SK-N-SH (cell line): ENCODE measurements at regions not wholly inside any gene's neighbourhood (a gene's known extent, or its start where the extent isn't known, plus 50 kb on each side); places are given as distances from the start of the nearest gene placed in this dataset.

Experiments used
- CTCF ChIA-PET: fragments of 300-600, 350-600 bp; formaldehyde crosslinking; extraction: SDS; loops from one replicate; lab custom pipeline; 2021; lab: Yijun Ruan, JAX
- POLR2A ChIA-PET: fragments of 350-600 bp; sonication (Branson Sonifier 250); formaldehyde crosslinking; extraction: SDS; loops from one replicate; lab custom pipeline; 2020; ENCODE audit warnings: antibody characterized with exemption, inconsistent platforms; lab: Yijun Ruan, JAX
- DNase-seq: peaks from one replicate; pipeline ENCODE4 v3.0.0; 2012
- H2AFZ ChIP-seq: fragments of 200-600 bp; sonication (generic); 2 replicates; pipeline ENCODE4 v1.8.1; 2016; ENCODE audit warnings: antibody characterized with exemption, mild to moderate bottlenecking, low read depth
- H3F3A ChIP-seq: fragments of 200-600 bp; sonication (generic); replicated peaks from 2 replicates; pipeline ENCODE3; 2016; ENCODE audit warnings: antibody characterized with exemption, mild to moderate bottlenecking; ENCODE audit not compliant: insufficient read depth
- H3K27ac ChIP-seq, 2 experiments: fragments of 200-500 bp in 1 of 2; fragments of 200-600 bp in 1 of 2; sonication (Bioruptor generic) in 1 of 2; sonication (generic), shearing (Covaris generic) in 1 of 2; 2 replicates each; pipeline versions ENCODE4 v1.5.1 to v1.6.1; 2014 to 2016; ENCODE audit warnings: low read depth in 2 of 2, inconsistent platforms in 1 of 2, low read length in 1 of 2, mild to moderate bottlenecking in 1 of 2, mixed read lengths in 1 of 2
- H3K27me3 ChIP-seq: fragments of 200-600 bp; sonication (generic), shearing (Covaris generic); 2 replicates; pipeline ENCODE4 v1.6.1; 2016; ENCODE audit warnings: mixed run types; ENCODE audit not compliant: insufficient read depth
- H3K36me3 ChIP-seq, 2 experiments: fragments of 200-500 bp in 1 of 2; fragments of 200-600 bp in 1 of 2; sonication (Bioruptor generic) in 1 of 2; sonication (generic) in 1 of 2; replicated peaks in 1 of 2; 2 replicates each; pipeline versions ENCODE3 to v1.5.1; 2014 to 2016; ENCODE audit warnings: low read length in 1 of 2, mild to moderate bottlenecking in 1 of 2; ENCODE audit not compliant: insufficient read depth in 2 of 2, control insufficient read depth in 1 of 2
- H3K4me1 ChIP-seq, 2 experiments: fragments of 200-500 bp in 1 of 2; fragments of 200-600 bp in 1 of 2; sonication (Bioruptor generic) in 1 of 2; sonication (generic), shearing (Covaris generic) in 1 of 2; 2 replicates each; pipeline versions ENCODE4 v1.5.1 to v1.6.1; 2014 to 2016; ENCODE audit warnings: low read depth in 1 of 2, low read length in 1 of 2, mixed run types in 1 of 2; ENCODE audit not compliant: insufficient read depth in 2 of 2, control insufficient read depth in 1 of 2
- H3K4me2 ChIP-seq: fragments of 200-600 bp; sonication (generic), shearing (Covaris generic); 2 replicates; pipeline ENCODE4 v1.6.1; 2017; ENCODE audit warnings: mixed run types
- H3K4me3 ChIP-seq, 2 experiments: fragments of 200-500 bp in 1 of 2; fragments of 200-600 bp in 1 of 2; sonication (Bioruptor generic) in 1 of 2; sonication (generic), shearing (Covaris generic) in 1 of 2; 2 replicates each; pipeline versions ENCODE4 v1.5.1 to v1.8.1; 2014 to 2016; ENCODE audit warnings: low read depth in 2 of 2, inconsistent platforms in 1 of 2, low read length in 1 of 2, mild to moderate bottlenecking in 1 of 2, mixed read lengths in 1 of 2, moderate library complexity in 1 of 2
- H3K79me2 ChIP-seq: fragments of 200-600 bp; sonication (generic); 2 replicates; pipeline ENCODE4 v1.8.1; 2017; ENCODE audit warnings: mild to moderate bottlenecking; ENCODE audit not compliant: insufficient read depth
- H3K9ac ChIP-seq: fragments of 200-600 bp; sonication (generic); 2 replicates; pipeline ENCODE4 v1.6.1; 2017; ENCODE audit warnings: mixed run types
- H3K9me2 ChIP-seq: fragments of 200-600 bp; sonication (generic); 2 replicates; pipeline ENCODE4 v1.6.1; 2017; ENCODE audit warnings: mixed run types
- H3K9me3 ChIP-seq: fragments of 200-600 bp; sonication (generic); 2 replicates; pipeline ENCODE4 v1.6.1; 2017; ENCODE audit warnings: mixed run types, mild to moderate bottlenecking, moderate library complexity
- H4K20me1 ChIP-seq: fragments of 200-600 bp; sonication (generic); 2 replicates; pipeline ENCODE4 v1.6.1; 2017; ENCODE audit warnings: mild to moderate bottlenecking, mixed run types; ENCODE audit not compliant: insufficient read depth
- CHD2 ChIP-seq: fragments of 150-350 bp; IDR thresholded peaks from 2 replicates; pipeline ENCODE4 v1.6.1; 2018; ENCODE audit warnings: low read length; ENCODE audit not compliant: partially characterized antibody
- ELF1 ChIP-seq: IDR thresholded peaks from 2 replicates; pipeline ENCODE4 v1.4.0; 2012
- EZH2phosphoT487 ChIP-seq: fragments of 200-600 bp; sonication (generic); IDR thresholded peaks from 2 replicates; pipeline ENCODE4 v1.6.1; 2017; ENCODE audit warnings: low read depth, mixed run types, mild to moderate bottlenecking, antibody characterized with exemption, moderate library complexity, borderline replicate concordance
- FOSL2 ChIP-seq: IDR thresholded peaks from 2 replicates; pipeline ENCODE4 v1.4.0; 2012; ENCODE audit warnings: low read depth, mild to moderate bottlenecking, moderate library complexity, borderline replicate concordance
- GABPA ChIP-seq: IDR thresholded peaks from 2 replicates; pipeline ENCODE4 v1.4.0; 2012; ENCODE audit warnings: low read depth, mild to moderate bottlenecking
- GATA2 ChIP-seq: sonication (generic); formaldehyde crosslinking; IDR thresholded peaks from 2 replicates; pipeline ENCODE4 v1.5.0; 2020; ENCODE audit warnings: mild to moderate bottlenecking, missing genetic modification reagents
- MXI1 ChIP-seq: IDR thresholded peaks from 2 replicates; pipeline ENCODE4 v1.6.1; 2012; ENCODE audit warnings: mild to moderate bottlenecking, low read depth, low read length, improper control_type of control experiment
- NRF1 ChIP-seq: IDR thresholded peaks from 2 replicates; pipeline ENCODE4 v1.6.1; 2012; ENCODE audit warnings: low read depth, mild to moderate bottlenecking, low read length
- POLR2AphosphoS5 ChIP-seq: IDR thresholded peaks from 2 replicates; pipeline ENCODE4 v1.6.1; 2012; ENCODE audit warnings: low read depth, low read length
- RAD21 ChIP-seq: IDR thresholded peaks from 2 replicates; pipeline ENCODE4 v1.6.1; 2012; ENCODE audit warnings: mild to moderate bottlenecking, low read length
- RFX5 ChIP-seq: IDR thresholded peaks from 2 replicates; pipeline ENCODE4 v1.6.1; 2012; ENCODE audit warnings: mild to moderate bottlenecking, improper control_type of control experiment, low read length
- SMC3 ChIP-seq: IDR thresholded peaks from 2 replicates; pipeline ENCODE4 v1.6.1; 2012; ENCODE audit warnings: low read depth, low read length, improper control_type of control experiment
- TAF1 ChIP-seq: IDR thresholded peaks from 2 replicates; pipeline ENCODE4 v1.6.1; 2012; ENCODE audit warnings: low read depth, mild to moderate bottlenecking, low read length, moderate library complexity, borderline replicate concordance
- TEAD4 ChIP-seq: IDR thresholded peaks from 2 replicates; pipeline ENCODE4 v1.4.0; 2012; ENCODE audit warnings: mild to moderate bottlenecking, borderline replicate concordance; ENCODE audit not compliant: insufficient read depth
- WGBS: methylation state at CpG from one replicate; pipeline ENCODE4 v1.1.6; 2017; ENCODE audit warnings: low lambda C conversion rate; 5-methylcytosine and 5-hydroxymethylcytosine counted together
- TF ChIP-seq, protein P1 (sequence below): fragments of 150-350 bp; IDR thresholded peaks from 2 replicates; pipeline ENCODE4 v1.6.1; 2016; ENCODE audit warnings: mild to moderate bottlenecking, low read depth, low read length
- TF ChIP-seq, protein P2 (sequence below): IDR thresholded peaks from 2 replicates; pipeline ENCODE4 v1.4.0; 2012; ENCODE audit warnings: low read depth
- TF ChIP-seq, protein P3 (sequence below): IDR thresholded peaks from 2 replicates; pipeline ENCODE4 v1.4.0; 2012; ENCODE audit warnings: low read depth, borderline replicate concordance
- TF ChIP-seq, protein P4 (sequence below): fragments of 200-600 bp; sonication (generic); IDR thresholded peaks from 2 replicates; pipeline ENCODE4 v1.6.1; 2017; ENCODE audit warnings: antibody characterized with exemption, mild to moderate bottlenecking, moderate library complexity
- TF ChIP-seq, protein P5 (sequence below): IDR thresholded peaks from 2 replicates; pipeline ENCODE4; 2012
- TF ChIP-seq, protein P6 (sequence below): IDR thresholded peaks from 2 replicates; pipeline ENCODE4 v1.6.1; 2012; ENCODE audit warnings: mild to moderate bottlenecking, low read depth, low read length, moderate library complexity

DNA sequence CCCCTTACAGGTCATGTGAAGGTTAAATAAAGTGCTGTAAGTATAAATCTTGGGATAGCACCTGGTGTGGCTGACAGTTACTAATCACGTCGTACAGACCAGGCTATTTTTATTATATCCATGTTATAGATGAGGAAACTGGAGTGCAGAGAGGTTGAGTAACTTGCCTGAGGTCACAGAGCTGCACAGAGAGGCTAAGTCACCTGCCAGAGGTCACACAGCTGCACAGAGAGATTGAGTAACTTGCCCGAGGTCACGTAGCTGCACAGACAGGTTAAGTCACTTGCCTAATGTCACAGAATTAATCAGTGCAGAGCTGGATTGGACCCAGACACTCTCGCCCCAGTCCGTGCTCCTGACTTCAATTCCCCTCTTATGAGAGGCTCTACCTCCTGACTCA is 171.5 kb downstream of the NUP210 start:
- H3K9me3 ChIP-seq, result no peaks in the 10 kb centered on the region
- no peaks in the 10 kb centered on the region for H3K79me2 ChIP-seq
- CTCF ChIA-PET, result interaction anchor here (1.1 to 2.9 kb wide), 3 partner anchors 9 to 35 kb away, joined by 3 to 13 read pairs (median 9); no protein-coding TSS in a partner anchor
- no peak overlapping the region for H3K4me2 ChIP-seq
- H2AFZ ChIP-seq, result no peak overlapping the region
- TF ChIP-seq, protein P1, sequence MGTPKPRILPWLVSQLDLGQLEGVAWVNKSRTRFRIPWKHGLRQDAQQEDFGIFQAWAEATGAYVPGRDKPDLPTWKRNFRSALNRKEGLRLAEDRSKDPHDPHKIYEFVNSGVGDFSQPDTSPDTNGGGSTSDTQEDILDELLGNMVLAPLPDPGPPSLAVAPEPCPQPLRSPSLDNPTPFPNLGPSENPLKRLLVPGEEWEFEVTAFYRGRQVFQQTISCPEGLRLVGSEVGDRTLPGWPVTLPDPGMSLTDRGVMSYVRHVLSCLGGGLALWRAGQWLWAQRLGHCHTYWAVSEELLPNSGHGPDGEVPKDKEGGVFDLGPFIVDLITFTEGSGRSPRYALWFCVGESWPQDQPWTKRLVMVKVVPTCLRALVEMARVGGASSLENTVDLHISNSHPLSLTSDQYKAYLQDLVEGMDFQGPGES, result no peak
- TF ChIP-seq SMC3, result no peak
- TF ChIP-seq CHD2, result no peak
- TF ChIP-seq GABPA, result no peak
- TF ChIP-seq, protein P2, sequence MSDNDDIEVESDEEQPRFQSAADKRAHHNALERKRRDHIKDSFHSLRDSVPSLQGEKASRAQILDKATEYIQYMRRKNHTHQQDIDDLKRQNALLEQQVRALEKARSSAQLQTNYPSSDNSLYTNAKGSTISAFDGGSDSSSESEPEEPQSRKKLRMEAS, result no peak
- TF ChIP-seq MXI1, result no peak
- no peak for TF ChIP-seq GATA2 (CRISPR knock-in tag)
- no peak for TF ChIP-seq RAD21
- TF ChIP-seq, protein P3, sequence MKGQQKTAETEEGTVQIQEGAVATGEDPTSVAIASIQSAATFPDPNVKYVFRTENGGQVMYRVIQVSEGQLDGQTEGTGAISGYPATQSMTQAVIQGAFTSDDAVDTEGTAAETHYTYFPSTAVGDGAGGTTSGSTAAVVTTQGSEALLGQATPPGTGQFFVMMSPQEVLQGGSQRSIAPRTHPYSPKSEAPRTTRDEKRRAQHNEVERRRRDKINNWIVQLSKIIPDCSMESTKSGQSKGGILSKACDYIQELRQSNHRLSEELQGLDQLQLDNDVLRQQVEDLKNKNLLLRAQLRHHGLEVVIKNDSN, result no peak
- no peak overlapping the region for H3K4me3 ChIP-seq
- H3K4me1 ChIP-seq, result peaks cover 0 to 23% of the 10 kb centered on the region in 2 experiments; a peak in 2 of 4 replicates
- no peaks in the 10 kb centered on the region for H3K36me3 ChIP-seq
- H3F3A ChIP-seq, result no peaks in the 10 kb centered on the region
- WGBS, result 60% methylated on average over 5 of the region's 6 CpGs
- no peaks in the 10 kb centered on the region for H4K20me1 ChIP-seq
- POLR2A ChIA-PET, result no interaction called here
- no peak for DNase-seq
- no peaks in the 10 kb centered on the region for H3K27me3 ChIP-seq
- H3K9ac ChIP-seq, result no peak overlapping the region
- no peak overlapping the region for H3K27ac ChIP-seq
- H3K9me2 ChIP-seq, result no peaks in the 10 kb centered on the region

DNA sequence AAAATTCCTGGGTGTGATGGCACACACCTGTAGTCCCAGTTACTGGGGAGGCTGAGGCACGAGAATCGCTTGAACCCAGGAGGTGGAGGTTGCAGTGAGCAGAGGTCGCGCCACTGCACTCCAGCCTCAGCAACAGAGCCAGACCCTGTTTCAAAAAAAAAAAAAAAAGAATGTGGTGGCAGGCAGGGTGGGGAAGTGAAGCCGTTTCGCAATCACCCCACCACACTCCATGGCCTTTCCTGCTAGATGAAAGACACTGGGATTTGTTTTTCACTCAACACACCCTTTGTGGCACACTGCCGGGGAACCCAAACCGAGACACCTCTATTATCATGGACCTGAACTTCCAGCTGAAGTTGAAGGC is 172.4 kb upstream of the IQSEC1 start:
- no peaks in the 10 kb centered on the region for H3K9me2 ChIP-seq
- CTCF ChIA-PET, result interaction anchor here (2.9 to 4.6 kb wide), 2 partner anchors 15 kb away, joined by 13 to 30 read pairs; no protein-coding TSS in a partner anchor
- TF ChIP-seq POLR2AphosphoS5 (no peak), ELF1 (no peak), EZH2phosphoT487 (no peak), TAF1 (no peak), FOSL2 (no peak), NRF1 (no peak), RFX5 (no peak), TEAD4 (no peak)
- TF ChIP-seq, protein P2, result no peak
- TF ChIP-seq, protein P4, sequence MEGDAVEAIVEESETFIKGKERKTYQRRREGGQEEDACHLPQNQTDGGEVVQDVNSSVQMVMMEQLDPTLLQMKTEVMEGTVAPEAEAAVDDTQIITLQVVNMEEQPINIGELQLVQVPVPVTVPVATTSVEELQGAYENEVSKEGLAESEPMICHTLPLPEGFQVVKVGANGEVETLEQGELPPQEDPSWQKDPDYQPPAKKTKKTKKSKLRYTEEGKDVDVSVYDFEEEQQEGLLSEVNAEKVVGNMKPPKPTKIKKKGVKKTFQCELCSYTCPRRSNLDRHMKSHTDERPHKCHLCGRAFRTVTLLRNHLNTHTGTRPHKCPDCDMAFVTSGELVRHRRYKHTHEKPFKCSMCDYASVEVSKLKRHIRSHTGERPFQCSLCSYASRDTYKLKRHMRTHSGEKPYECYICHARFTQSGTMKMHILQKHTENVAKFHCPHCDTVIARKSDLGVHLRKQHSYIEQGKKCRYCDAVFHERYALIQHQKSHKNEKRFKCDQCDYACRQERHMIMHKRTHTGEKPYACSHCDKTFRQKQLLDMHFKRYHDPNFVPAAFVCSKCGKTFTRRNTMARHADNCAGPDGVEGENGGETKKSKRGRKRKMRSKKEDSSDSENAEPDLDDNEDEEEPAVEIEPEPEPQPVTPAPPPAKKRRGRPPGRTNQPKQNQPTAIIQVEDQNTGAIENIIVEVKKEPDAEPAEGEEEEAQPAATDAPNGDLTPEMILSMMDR, result no peak
- TF ChIP-seq, protein P5, sequence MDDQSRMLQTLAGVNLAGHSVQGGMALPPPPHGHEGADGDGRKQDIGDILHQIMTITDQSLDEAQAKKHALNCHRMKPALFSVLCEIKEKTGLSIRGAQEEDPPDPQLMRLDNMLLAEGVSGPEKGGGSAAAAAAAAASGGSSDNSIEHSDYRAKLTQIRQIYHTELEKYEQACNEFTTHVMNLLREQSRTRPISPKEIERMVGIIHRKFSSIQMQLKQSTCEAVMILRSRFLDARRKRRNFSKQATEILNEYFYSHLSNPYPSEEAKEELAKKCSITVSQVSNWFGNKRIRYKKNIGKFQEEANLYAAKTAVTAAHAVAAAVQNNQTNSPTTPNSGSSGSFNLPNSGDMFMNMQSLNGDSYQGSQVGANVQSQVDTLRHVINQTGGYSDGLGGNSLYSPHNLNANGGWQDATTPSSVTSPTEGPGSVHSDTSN, result no peak
- TF ChIP-seq, protein P6, sequence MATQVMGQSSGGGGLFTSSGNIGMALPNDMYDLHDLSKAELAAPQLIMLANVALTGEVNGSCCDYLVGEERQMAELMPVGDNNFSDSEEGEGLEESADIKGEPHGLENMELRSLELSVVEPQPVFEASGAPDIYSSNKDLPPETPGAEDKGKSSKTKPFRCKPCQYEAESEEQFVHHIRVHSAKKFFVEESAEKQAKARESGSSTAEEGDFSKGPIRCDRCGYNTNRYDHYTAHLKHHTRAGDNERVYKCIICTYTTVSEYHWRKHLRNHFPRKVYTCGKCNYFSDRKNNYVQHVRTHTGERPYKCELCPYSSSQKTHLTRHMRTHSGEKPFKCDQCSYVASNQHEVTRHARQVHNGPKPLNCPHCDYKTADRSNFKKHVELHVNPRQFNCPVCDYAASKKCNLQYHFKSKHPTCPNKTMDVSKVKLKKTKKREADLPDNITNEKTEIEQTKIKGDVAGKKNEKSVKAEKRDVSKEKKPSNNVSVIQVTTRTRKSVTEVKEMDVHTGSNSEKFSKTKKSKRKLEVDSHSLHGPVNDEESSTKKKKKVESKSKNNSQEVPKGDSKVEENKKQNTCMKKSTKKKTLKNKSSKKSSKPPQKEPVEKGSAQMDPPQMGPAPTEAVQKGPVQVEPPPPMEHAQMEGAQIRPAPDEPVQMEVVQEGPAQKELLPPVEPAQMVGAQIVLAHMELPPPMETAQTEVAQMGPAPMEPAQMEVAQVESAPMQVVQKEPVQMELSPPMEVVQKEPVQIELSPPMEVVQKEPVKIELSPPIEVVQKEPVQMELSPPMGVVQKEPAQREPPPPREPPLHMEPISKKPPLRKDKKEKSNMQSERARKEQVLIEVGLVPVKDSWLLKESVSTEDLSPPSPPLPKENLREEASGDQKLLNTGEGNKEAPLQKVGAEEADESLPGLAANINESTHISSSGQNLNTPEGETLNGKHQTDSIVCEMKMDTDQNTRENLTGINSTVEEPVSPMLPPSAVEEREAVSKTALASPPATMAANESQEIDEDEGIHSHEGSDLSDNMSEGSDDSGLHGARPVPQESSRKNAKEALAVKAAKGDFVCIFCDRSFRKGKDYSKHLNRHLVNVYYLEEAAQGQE, result no peak

More for the DNA sequence above, 172.4 kb upstream of the IQSEC1 start:
- Histone ChIP-seq H3F3A (no peaks in the 10 kb centered on the region), H3K9me3 (no peaks in the 10 kb centered on the region), H4K20me1 (no peaks in the 10 kb centered on the region), H3K4me3 (no peak overlapping the region), H3K36me3 (no peaks in the 10 kb centered on the region), H3K27ac (no peak overlapping the region), H3K9ac (no peak overlapping the region), H3K4me2 (no peak overlapping the region), H3K79me2 (no peaks in the 10 kb centered on the region), H3K4me1 (peaks cover 0 to 35% of the 10 kb centered on the region in 2 experiments; a peak in 2 of 4 replicates), H3K27me3 (no peaks in the 10 kb centered on the region), H2AFZ (no peak overlapping the region)
- POLR2A ChIA-PET, result no interaction called here
- DNase-seq, result no peak
- WGBS, result 63% methylated on average over 8 of the region's 8 CpGs
